Effector memory CD4-positive, alpha-beta T cell (primary cell): ENCODE measurements at regions not wholly inside any gene's neighbourhood (a gene's known extent, or its start where the extent isn't known, plus 50 kb on each side); places are given as distances from the start of the nearest gene placed in this dataset.

ENCODE experiments used
- DNase-seq, 3 donors: peaks; one replicate each; pipeline ENCODE4 v3.0.0-alpha.2; 2020
- H3K27ac ChIP-seq: 2 replicates; pipeline ENCODE4 v1.7.0; 2013; ENCODE audit warnings: mild to moderate bottlenecking, low read length, moderate library complexity; ENCODE audit not compliant: insufficient read depth, poor library complexity, severe bottlenecking
- H3K27me3 ChIP-seq: replicated peaks from 2 replicates; pipeline ENCODE4 v1.7.0; 2013; ENCODE audit warnings: mild to moderate bottlenecking, low read length; ENCODE audit not compliant: insufficient read depth, control insufficient read depth, poor library complexity, severe bottlenecking
- H3K36me3 ChIP-seq: 2 replicates; pipeline ENCODE4 v1.7.0; 2013; ENCODE audit warnings: mild to moderate bottlenecking, low read length, moderate library complexity; ENCODE audit not compliant: control insufficient read depth, insufficient read depth
- H3K4me1 ChIP-seq: 2 replicates; pipeline ENCODE4 v1.7.0; 2013; ENCODE audit warnings: low read length, mild to moderate bottlenecking; ENCODE audit not compliant: control insufficient read depth, insufficient read depth, poor library complexity, severe bottlenecking
- H3K4me3 ChIP-seq: 2 replicates; pipeline ENCODE4 v1.7.0; 2013; ENCODE audit warnings: low read length, low read depth, mild to moderate bottlenecking; ENCODE audit not compliant: insufficient read depth, poor library complexity, severe bottlenecking
- H3K9me3 ChIP-seq: 2 replicates; pipeline ENCODE4 v1.7.0; 2013; ENCODE audit warnings: mild to moderate bottlenecking, low read length, moderate library complexity; ENCODE audit not compliant: control insufficient read depth

DNA sequence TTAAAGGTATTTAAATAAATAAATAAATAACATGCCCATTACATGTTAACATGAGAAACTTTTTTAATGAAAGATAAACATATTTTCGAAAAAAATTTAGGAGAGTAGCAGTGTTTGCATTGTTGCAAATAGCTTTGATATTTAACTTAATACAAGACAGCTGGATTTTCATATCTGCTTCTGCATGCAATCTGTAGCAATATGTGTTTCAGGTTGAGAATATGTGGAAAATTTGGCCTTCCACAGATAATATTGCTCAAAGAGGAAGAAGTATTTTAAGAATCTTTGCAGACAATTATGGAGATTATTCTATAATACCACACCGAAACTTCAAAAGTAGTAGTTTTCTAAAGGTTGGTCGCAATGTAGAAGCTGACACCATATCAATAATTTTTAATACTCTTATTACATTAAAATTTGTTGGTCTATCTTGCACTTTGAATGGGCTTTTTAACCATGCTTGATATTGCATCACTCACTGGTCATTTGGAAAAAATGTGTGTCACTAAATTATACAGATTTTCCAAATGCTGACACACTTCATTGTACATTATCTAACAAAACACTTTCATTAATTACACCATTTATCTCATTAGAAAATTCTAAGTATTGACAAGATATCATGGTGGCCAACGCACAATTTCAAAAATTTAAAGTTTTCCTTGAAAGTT, 229.8 kb upstream of the HDAC9 start:
- Histone ChIP-seq H3K36me3 (no peaks in the 10 kb centered on the region), H3K9me3 (no peaks in the 10 kb centered on the region), H3K27me3 (no peaks in the 10 kb centered on the region), H3K27ac (no peak overlapping the region), H3K4me3 (no peak overlapping the region), H3K4me1 (no peaks in the 10 kb centered on the region)
- no peak for DNase-seq

DNA sequence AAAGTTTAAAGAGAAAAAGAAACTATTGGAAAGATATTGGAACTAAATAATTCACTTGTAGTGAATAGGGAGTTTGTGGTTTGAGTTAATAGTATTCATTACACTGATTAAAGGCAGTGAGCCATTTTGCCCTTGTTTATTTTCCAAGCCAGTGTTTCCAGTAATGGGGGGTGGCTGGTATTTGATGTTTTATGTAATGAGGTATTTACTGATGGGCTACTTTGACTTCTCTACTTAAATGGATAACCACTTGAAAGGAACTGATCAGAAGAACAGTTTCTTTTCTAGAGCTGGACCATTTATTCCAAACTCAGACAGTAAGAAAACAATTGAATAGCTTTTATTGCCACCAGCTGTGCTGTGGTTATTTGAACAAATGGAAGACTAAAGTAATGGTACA, 227.0 kb upstream of the HDAC9 start:
- Histone ChIP-seq H3K9me3 (no peaks in the 10 kb centered on the region), H3K36me3 (no peaks in the 10 kb centered on the region), H3K4me1 (no peaks in the 10 kb centered on the region), H3K27ac (no peak overlapping the region), H3K27me3 (no peaks in the 10 kb centered on the region), H3K4me3 (no peak overlapping the region)
- no peak for DNase-seq

- H3K9me3 ChIP-seq = no peaks in the 10 kb centered on the region
- no peaks in the 10 kb centered on the region for H3K36me3 ChIP-seq
Observed at GRCh38 chr7:18276380-18276779, 219.2 kb upstream of the HDAC9 start.

DNA sequence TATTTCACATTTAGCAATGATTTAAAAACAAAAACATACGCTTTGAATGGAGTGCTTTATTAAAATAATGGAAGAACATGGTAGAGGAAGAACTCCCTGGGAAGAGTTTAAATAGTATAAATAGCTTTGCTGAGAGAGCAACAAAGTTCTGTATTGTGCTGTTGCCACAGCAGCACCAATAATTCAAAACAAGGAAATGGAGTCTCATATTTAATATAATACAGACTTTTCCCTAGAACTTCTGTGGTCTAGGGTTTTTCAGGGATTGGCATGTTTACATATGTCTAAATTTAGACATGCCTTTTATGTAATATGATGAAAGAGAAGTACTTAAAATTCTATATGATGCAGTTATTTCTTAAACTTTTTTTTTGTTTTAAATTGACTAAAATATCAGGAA, 217.2 kb upstream of the HDAC9 start:
- no peak overlapping the region for H3K4me3 ChIP-seq
- no peaks in the 10 kb centered on the region for H3K27me3 ChIP-seq
- H3K27ac ChIP-seq = no peak overlapping the region
- no peaks in the 10 kb centered on the region for H3K9me3 ChIP-seq
- H3K4me1 ChIP-seq = no peaks in the 10 kb centered on the region
- no peak for DNase-seq
- no peaks in the 10 kb centered on the region for H3K36me3 ChIP-seq

More at GRCh38 chr7:18276380-18276779, 219.2 kb upstream of the HDAC9 start:
- Histone ChIP-seq H3K4me1 (no peaks in the 10 kb centered on the region), H3K4me3 (no peak overlapping the region), H3K27me3 (no peaks in the 10 kb centered on the region), H3K27ac (no peak overlapping the region)
- DNase-seq = no peak

GRCh38 chr7:18283045-18283444, 212.5 kb upstream of the HDAC9 start:
- Histone ChIP-seq H3K4me1 (no peaks in the 10 kb centered on the region), H3K36me3 (no peaks in the 10 kb centered on the region), H3K4me3 (no peak overlapping the region), H3K27ac (no peak overlapping the region), H3K27me3 (no peaks in the 10 kb centered on the region), H3K9me3 (no peaks in the 10 kb centered on the region)
- no peak for DNase-seq

DNA sequence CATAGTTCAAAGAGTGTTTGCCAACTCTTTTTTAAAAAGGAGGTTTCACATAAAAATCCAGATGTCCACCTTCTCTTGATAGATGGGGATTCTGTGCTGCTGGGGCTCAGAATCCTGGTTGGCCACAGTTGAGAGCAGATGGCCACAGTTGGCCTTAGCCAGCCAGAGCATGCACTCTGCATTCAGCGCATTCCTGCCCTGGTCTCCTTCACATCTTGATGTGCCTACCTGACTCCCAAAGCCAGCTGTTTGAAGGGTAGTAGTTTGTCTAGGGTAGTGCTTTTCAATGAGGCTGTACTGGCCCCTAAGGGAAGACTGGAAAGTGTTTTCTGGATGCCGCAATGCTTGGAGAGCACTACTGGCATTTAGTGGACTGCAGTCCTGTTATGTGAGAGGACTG, 208.1 kb upstream of the HDAC9 start:
- H3K4me1 ChIP-seq = no peaks in the 10 kb centered on the region
- H3K27ac ChIP-seq = no peak overlapping the region
- no peak for DNase-seq

DNA sequence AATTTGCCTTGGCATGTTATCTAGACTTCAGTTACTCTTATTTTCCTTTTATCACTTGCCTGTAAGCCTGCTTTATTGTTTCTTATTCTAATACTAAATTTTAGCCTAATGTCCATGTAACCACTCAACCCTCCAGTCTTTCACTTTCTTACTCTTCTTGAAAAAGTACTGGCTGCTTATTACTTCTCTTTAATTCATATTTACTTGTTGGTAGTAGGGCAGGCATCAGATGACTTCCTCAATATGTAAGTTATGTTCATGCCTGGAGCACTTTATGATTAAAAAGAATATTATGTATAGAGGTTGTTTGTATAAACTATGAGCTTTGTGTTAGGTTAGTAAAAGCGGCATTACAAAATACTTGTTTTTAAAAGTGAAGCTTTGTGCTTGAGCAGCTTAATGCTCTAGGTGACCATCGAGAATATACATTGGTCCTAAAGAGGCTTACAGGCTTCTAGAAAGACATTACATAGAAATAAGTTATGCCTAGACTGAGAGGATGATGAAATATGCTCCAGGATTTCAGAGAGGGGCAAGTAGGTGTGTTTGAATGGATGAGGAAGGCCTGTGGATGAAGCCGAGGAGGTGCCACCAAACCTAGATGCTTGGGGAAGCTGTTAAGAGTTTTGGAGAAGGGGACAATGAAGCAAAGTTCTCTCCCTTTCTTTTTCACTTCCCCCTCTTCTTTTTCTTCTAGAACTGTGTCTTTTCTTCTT, 207.1 kb upstream of the HDAC9 start:
- H3K4me3 ChIP-seq = no peak overlapping the region
- DNase-seq = no peak
- H3K4me1 ChIP-seq = no peaks in the 10 kb centered on the region
- no peak overlapping the region for H3K27ac ChIP-seq
- H3K9me3 ChIP-seq = no peaks in the 10 kb centered on the region
- H3K36me3 ChIP-seq = no peaks in the 10 kb centered on the region
- no peaks in the 10 kb centered on the region for H3K27me3 ChIP-seq

More for the DNA sequence above, 208.1 kb upstream of the HDAC9 start:
- no peaks in the 10 kb centered on the region for H3K36me3 ChIP-seq
- no peak overlapping the region for H3K4me3 ChIP-seq
- no peaks in the 10 kb centered on the region for H3K9me3 ChIP-seq
- no peaks in the 10 kb centered on the region for H3K27me3 ChIP-seq

DNA sequence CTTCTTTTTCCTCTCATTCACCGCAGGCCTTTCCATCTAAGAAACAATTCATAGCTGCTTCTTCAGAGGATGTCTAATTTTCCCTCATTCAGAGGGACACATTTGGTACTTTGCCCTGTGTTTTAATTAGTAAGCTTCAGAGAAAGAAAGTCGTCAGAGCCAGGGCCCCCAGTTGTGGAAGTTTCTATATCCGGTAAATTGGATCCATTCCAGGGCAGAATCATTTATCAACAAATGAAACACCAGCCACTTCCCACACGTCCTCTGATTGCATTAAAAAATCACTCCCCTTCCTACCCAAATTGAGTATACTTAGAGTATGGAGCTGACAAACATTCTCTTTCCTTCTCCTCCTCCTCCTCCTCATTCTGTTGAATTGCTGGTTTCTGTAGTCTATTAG, 205.8 kb upstream of the HDAC9 start:
- no peaks in the 10 kb centered on the region for H3K36me3 ChIP-seq
- H3K27ac ChIP-seq = no peak overlapping the region

DNA sequence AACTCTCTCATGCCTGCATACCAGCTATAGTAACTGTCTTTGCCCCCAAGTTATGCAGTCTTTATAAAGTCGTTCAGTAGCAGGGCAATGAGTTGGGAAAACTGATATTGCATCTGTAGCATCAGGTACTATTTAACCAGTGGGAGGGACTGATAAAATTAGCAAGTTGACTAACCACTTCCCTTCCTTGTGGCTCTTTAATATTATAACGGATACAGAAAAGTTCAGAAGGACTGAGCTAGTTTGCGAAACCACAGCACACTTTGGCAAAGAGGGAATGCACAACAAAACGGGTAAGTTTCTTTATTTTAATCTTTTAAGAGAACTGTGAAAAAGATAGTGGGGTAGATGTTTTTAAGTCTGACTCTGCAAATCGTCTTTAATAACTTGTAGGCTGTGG, 205.3 kb upstream of the HDAC9 start:
- H3K27me3 ChIP-seq = no peaks in the 10 kb centered on the region
- H3K4me1 ChIP-seq = no peaks in the 10 kb centered on the region
- no peak overlapping the region for H3K4me3 ChIP-seq
- no peaks in the 10 kb centered on the region for H3K9me3 ChIP-seq
- H3K36me3 ChIP-seq = no peaks in the 10 kb centered on the region
- H3K27ac ChIP-seq = no peak overlapping the region
- DNase-seq = no peak

More for the DNA sequence above, 205.8 kb upstream of the HDAC9 start:
- H3K9me3 ChIP-seq = no peaks in the 10 kb centered on the region
- H3K4me1 ChIP-seq = no peaks in the 10 kb centered on the region
- H3K27me3 ChIP-seq = no peaks in the 10 kb centered on the region
- no peak for DNase-seq
- H3K4me3 ChIP-seq = no peak overlapping the region

GRCh38 chr7:18290865-18291264, 204.7 kb upstream of the HDAC9 start:
- H3K27ac ChIP-seq = no peak overlapping the region
- no peaks in the 10 kb centered on the region for H3K36me3 ChIP-seq
- no peaks in the 10 kb centered on the region for H3K27me3 ChIP-seq
- H3K9me3 ChIP-seq = no peaks in the 10 kb centered on the region
- H3K4me3 ChIP-seq = no peak overlapping the region
- DNase-seq = no peak
- no peaks in the 10 kb centered on the region for H3K4me1 ChIP-seq
